BE2C (cell line): ENCODE measurements at regions not wholly inside any gene's neighbourhood (a gene's known extent, or its start where the extent isn't known, plus 50 kb on each side); places are given as distances from the start of the nearest gene placed in this dataset.

Source experiments
- DNase-seq: peaks from one replicate; pipeline ENCODE4 v3.0.0-alpha.2; 2020
- H3K27me3 ChIP-seq: fragments of 250-450 bp; sonication (Bioruptor Pico); 2 replicates; pipeline ENCODE4 v1.5.1; 2020; ENCODE audit warnings: mild to moderate bottlenecking
- H3K36me3 ChIP-seq: fragments of 250-450 bp; sonication (Bioruptor Pico); 2 replicates; pipeline ENCODE4 v1.5.1; 2020; ENCODE audit warnings: mild to moderate bottlenecking
- H3K4me1 ChIP-seq: fragments of 250-450 bp; sonication (Bioruptor Pico); 2 replicates; pipeline ENCODE4 v1.5.1; 2020
- H3K4me3 ChIP-seq: 2 replicates; pipeline ENCODE4 v1.5.1; 2011; ENCODE audit warnings: low read depth, low read length
- H3K9me3 ChIP-seq: fragments of 250-450 bp; sonication (Bioruptor Pico); 2 replicates; pipeline ENCODE4 v1.5.1; 2020
- TF ChIP-seq, protein P1 (sequence below): IDR thresholded peaks from 2 replicates; pipeline ENCODE4 v1.5.1; 2012; ENCODE audit warnings: mild to moderate bottlenecking, low read depth, low read length

DNA sequence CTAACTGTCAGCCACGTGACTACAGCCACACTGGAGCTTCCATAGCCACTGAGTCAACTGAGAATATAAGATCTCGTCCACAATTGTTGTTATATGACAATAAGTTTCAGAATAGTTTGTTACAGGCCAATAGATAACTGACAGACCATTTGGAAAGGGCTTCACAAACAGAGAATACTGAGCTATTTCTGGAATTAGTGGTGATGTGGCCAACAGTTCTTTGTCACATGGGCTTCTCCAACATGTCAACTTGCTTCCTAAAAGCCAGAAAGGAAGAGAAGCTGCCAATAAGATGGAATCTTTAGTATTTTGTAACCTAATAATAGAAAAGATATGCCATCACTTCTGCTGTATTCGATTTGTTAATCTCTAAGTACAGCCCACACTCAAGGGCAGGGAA is 1220.4 kb downstream of the CDH8 start:
- TF ChIP-seq, protein P1, sequence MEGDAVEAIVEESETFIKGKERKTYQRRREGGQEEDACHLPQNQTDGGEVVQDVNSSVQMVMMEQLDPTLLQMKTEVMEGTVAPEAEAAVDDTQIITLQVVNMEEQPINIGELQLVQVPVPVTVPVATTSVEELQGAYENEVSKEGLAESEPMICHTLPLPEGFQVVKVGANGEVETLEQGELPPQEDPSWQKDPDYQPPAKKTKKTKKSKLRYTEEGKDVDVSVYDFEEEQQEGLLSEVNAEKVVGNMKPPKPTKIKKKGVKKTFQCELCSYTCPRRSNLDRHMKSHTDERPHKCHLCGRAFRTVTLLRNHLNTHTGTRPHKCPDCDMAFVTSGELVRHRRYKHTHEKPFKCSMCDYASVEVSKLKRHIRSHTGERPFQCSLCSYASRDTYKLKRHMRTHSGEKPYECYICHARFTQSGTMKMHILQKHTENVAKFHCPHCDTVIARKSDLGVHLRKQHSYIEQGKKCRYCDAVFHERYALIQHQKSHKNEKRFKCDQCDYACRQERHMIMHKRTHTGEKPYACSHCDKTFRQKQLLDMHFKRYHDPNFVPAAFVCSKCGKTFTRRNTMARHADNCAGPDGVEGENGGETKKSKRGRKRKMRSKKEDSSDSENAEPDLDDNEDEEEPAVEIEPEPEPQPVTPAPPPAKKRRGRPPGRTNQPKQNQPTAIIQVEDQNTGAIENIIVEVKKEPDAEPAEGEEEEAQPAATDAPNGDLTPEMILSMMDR: no peak
- Histone ChIP-seq H3K4me1 (no peaks in the 10 kb centered on the region), H3K9me3 (no peaks in the 10 kb centered on the region), H3K4me3 (no peak overlapping the region), H3K27me3 (no peaks in the 10 kb centered on the region), H3K36me3 (no peaks in the 10 kb centered on the region)
- DNase-seq: no peak

DNA sequence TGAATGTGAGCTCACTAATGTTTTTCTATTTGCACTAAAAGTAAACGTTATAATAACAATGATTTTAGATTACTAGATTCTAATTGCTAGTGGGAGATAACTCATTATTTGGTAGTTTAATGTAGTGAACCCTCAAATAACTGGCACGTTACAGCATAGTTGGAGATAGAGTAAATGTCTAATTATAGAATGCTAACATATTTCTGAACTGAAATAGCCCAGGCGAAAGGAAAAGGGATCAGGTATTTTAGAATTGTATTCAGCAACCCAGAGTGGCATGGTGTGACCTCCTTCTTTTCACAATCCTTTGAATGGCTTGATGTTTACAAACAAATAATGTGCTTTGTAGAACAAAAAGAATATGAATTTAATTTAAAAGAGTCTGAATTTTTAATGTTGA is 1221.2 kb downstream of the CDH8 start:
- TF ChIP-seq, protein P1: no peak
- Histone ChIP-seq H3K36me3 (no peaks in the 10 kb centered on the region), H3K4me1 (no peaks in the 10 kb centered on the region), H3K9me3 (no peaks in the 10 kb centered on the region), H3K27me3 (no peaks in the 10 kb centered on the region), H3K4me3 (no peak overlapping the region)
- DNase-seq: no peak

DNA sequence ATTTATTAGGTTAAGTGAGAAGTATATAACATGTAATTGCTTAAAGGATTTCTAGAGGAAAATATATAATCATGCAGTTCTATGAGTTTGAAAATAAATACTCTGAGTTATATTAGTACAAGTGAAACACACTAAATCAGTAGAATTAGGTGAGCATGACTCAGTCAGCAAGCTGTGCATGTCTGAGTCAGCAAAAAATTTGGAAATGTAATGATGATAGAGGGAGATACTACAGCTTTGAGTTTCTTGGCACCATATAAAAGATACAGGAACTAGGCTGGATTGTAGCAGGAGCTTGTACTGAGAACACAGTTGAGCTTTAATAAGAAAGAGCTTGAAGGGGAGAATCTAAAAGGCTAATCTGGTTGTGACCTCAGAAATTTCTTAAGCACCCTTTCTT is 1224.6 kb downstream of the CDH8 start:
- Histone ChIP-seq H3K4me1 (no peaks in the 10 kb centered on the region), H3K4me3 (no peak overlapping the region), H3K27me3 (no peaks in the 10 kb centered on the region), H3K9me3 (no peaks in the 10 kb centered on the region; the same call in 1 of the 2 replicates), H3K36me3 (no peaks in the 10 kb centered on the region)
- DNase-seq: no peak
- TF ChIP-seq, protein P1: no peak

DNA sequence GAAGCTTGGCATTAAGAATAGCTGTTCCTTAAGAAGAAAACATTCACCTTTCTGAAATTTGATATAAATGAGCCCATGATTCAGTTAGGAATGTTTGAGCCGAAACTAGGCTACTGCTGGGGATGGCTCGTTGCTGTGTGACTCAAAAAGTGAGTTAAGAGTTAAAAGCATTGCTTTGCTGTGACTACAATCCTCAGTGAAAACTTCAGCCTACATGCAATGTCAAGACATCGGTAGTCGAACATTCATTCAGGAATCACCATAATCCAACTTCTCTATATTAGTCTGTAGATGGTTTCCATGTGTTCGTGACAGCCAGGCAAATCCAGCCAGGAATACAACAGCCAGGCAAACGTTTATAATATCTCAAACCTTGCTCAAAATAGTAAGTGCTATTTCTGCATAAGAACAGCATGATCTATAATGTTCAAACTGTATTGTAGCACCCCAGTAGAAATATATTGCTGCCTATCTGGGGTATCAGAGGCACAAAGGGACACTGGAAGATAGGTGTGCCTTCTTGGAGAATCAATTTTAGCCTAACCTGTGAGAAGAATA is 1225.1 kb downstream of the CDH8 start:
- H3K9me3 ChIP-seq: no peaks in the 10 kb centered on the region; the same call in 1 of the 2 replicates
- no peaks in the 10 kb centered on the region for H3K27me3 ChIP-seq
- no peaks in the 10 kb centered on the region for H3K4me1 ChIP-seq
- TF ChIP-seq, protein P1: no peak
- H3K4me3 ChIP-seq: no peak overlapping the region
- H3K36me3 ChIP-seq: no peaks in the 10 kb centered on the region
- no peak for DNase-seq

DNA sequence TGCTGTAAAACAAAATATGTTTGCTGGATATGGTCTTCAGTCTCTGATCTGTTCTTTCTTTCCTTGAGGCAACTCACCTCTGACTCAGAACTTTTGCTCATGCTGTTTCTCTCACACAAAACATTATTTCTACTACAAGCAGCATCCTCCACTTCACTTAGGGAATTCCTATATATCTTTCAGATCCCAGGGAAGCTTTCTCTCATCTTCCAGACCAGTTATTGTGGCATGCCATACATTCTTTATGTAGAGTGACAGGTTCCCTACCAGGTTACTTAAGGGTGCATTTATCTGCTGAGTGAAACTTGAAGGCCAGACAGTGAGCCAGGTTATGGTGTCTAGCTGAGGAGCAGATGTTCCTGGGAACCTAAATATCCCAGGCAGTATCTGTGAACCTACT is 1226.0 kb downstream of the CDH8 start:
- TF ChIP-seq, protein P1: no peak
- H3K4me3 ChIP-seq: no peak overlapping the region

DNA sequence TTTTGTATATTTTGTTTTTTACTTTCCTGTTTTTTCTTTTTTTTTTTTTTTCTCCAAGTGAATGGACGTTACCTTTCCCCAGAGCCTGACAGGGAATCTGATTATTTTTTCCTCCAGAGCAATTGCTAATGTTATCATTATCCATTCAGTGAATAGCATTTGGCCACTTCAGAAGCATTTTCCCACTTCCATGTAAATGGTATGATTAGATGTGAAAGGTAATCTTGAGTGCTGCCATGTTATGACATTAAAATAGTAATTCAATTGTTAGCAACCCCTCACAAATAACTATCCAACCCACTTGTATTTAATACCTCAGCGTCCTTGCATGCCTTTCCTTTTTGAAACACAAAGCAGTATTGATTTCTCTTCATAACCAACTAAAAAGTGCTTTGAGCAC is 1243.8 kb downstream of the CDH8 start:
- TF ChIP-seq, protein P1: no peak
- Histone ChIP-seq H3K4me1 (no peaks in the 10 kb centered on the region), H3K27me3 (no peaks in the 10 kb centered on the region), H3K4me3 (no peak overlapping the region), H3K9me3 (no peaks in the 10 kb centered on the region; the same call in none of the 2 replicates), H3K36me3 (no peaks in the 10 kb centered on the region)
- DNase-seq: no peak

More for the DNA sequence above, 1226.0 kb downstream of the CDH8 start:
- no peaks in the 10 kb centered on the region for H3K36me3 ChIP-seq
- no peaks in the 10 kb centered on the region for H3K27me3 ChIP-seq
- DNase-seq: no peak
- no peaks in the 10 kb centered on the region for H3K4me1 ChIP-seq
- H3K9me3 ChIP-seq: no peaks in the 10 kb centered on the region; the same call in 1 of the 2 replicates
